SK-N-SH treated with all-trans-retinoic acid at 6 μM for 48 hours (cell line): ENCODE measurements at regions not wholly inside any gene's neighbourhood (a gene's known extent, or its start where the extent isn't known, plus 50 kb on each side); places are given as distances from the start of the nearest gene placed in this dataset.

Experiments
- BACH2 ChIP-seq: fragments of 250-450 bp; sonication (Bioruptor Pico); IDR thresholded peaks from 2 replicates; pipeline ENCODE4 v1.9.0; 2021; ENCODE audit warnings: mild to moderate bottlenecking, borderline replicate concordance
- CSDC2 ChIP-seq: fragments of 250-450 bp; sonication (Bioruptor Pico); IDR thresholded peaks from 2 replicates; pipeline ENCODE4 v1.5.0; 2020; ENCODE audit warnings: mild to moderate bottlenecking, moderate library complexity
- ISL1 ChIP-seq: fragments of 250-450 bp; sonication (Bioruptor Pico); IDR thresholded peaks from 2 replicates; pipeline ENCODE4 v2.1.2; 2022; ENCODE audit warnings: mild to moderate bottlenecking, moderate library complexity
- OSR1 ChIP-seq: fragments of 250-450 bp; sonication (Bioruptor Pico); IDR thresholded peaks from 2 replicates; pipeline ENCODE4 v1.8.0; 2022; ENCODE audit warnings: moderate library complexity, mild to moderate bottlenecking, inconsistent platforms
- PATZ1 ChIP-seq: fragments of 250-450 bp; sonication (Bioruptor Pico); IDR thresholded peaks from 2 replicates; pipeline ENCODE4 v1.8.0; 2020; ENCODE audit warnings: mild to moderate bottlenecking, moderate library complexity, borderline replicate concordance
- PPARA ChIP-seq: fragments of 250-450 bp; sonication (Bioruptor Pico); IDR thresholded peaks from 2 replicates; pipeline ENCODE4 v1.5.0; 2020; ENCODE audit warnings: mild to moderate bottlenecking, borderline replicate concordance
- RARB ChIP-seq: fragments of 250-450 bp; sonication (Bioruptor Pico); IDR thresholded peaks from 2 replicates; pipeline ENCODE4 v1.8.0; 2021; ENCODE audit warnings: mild to moderate bottlenecking, moderate library complexity
- TOX ChIP-seq: fragments of 250-450 bp; sonication (Bioruptor Pico); IDR thresholded peaks from 2 replicates; pipeline ENCODE4 v1.8.0; 2021; ENCODE audit warnings: mild to moderate bottlenecking, moderate library complexity, borderline replicate concordance
- ZFP3 ChIP-seq: fragments of 250-450 bp; sonication (Bioruptor Pico); IDR thresholded peaks from 2 replicates; pipeline ENCODE4 v1.5.0; 2020; ENCODE audit warnings: mild to moderate bottlenecking, moderate library complexity
- ZFP30 ChIP-seq: fragments of 450-650 bp; formaldehyde crosslinking; IDR thresholded peaks from 2 replicates; pipeline ENCODE4 v1.5.0; 2022; ENCODE audit warnings: mild to moderate bottlenecking, moderate library complexity
- ZNF70 ChIP-seq: fragments of 450-650 bp; formaldehyde crosslinking; IDR thresholded peaks from 2 replicates; pipeline ENCODE4 v1.5.0; 2020; ENCODE audit warnings: mild to moderate bottlenecking, moderate library complexity
- TF ChIP-seq, protein P1 (sequence below): fragments of 250-450 bp; sonication (Bioruptor Pico); IDR thresholded peaks from 2 replicates; pipeline ENCODE4 v1.5.1; 2020; ENCODE audit warnings: low read depth, mild to moderate bottlenecking, moderate library complexity

GRCh38 chr9:89998633-89999032, 393.8 kb downstream of the GADD45G start:
- TF ChIP-seq CSDC2 (CRISPR knock-in tag): no peak
- TF ChIP-seq TOX (CRISPR knock-in tag): no peak
- TF ChIP-seq ZNF70: no peak
- no peak for TF ChIP-seq OSR1
- no peak for TF ChIP-seq PATZ1
- TF ChIP-seq ZFP3 (CRISPR knock-in tag): no peak
- TF ChIP-seq RARB (CRISPR knock-in tag): no peak
- no peak for TF ChIP-seq ZFP30 (CRISPR knock-in tag)
- TF ChIP-seq, protein P1, sequence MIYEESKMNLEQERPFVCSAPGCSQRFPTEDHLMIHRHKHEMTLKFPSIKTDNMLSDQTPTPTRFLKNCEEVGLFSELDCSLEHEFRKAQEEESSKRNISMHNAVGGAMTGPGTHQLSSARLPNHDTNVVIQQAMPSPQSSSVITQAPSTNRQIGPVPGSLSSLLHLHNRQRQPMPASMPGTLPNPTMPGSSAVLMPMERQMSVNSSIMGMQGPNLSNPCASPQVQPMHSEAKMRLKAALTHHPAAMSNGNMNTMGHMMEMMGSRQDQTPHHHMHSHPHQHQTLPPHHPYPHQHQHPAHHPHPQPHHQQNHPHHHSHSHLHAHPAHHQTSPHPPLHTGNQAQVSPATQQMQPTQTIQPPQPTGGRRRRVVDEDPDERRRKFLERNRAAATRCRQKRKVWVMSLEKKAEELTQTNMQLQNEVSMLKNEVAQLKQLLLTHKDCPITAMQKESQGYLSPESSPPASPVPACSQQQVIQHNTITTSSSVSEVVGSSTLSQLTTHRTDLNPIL (CRISPR knock-in tag): no peak
- TF ChIP-seq BACH2: no peak
- TF ChIP-seq PPARA (CRISPR knock-in tag): no peak
- no peak for TF ChIP-seq ISL1 (CRISPR knock-in tag)
